Peyer's patch (tissue), 4 donors: ENCODE measurements at regions not wholly inside any gene's neighbourhood (a gene's known extent, or its start where the extent isn't known, plus 50 kb on each side); places are given as distances from the start of the nearest gene placed in this dataset.

Experiments
- DNase-seq, 3 donors: peaks; one replicate each; pipeline ENCODE4 v3.0.0-alpha.2; 2017 to 2019
- H3K27ac ChIP-seq, 4 donors: fragments of 200-600 bp; sonication (generic); one replicate each; pipeline ENCODE4 v1.5.1; 2016 to 2019
- H3K27me3 ChIP-seq, 2 donors: fragments of 200-600 bp; sonication (generic); one replicate each; pipeline ENCODE4 v1.5.1; 2019
- H3K36me3 ChIP-seq, 3 donors: fragments of 200-600 bp; sonication (generic); one replicate each; pipeline ENCODE4 v1.5.1; 2016 to 2019
- H3K4me1 ChIP-seq, 4 donors: fragments of 200-600 bp; sonication (generic); one replicate each; pipeline ENCODE4 v1.5.1; 2016 to 2019
- H3K4me3 ChIP-seq, 4 donors: fragments of 200-600 bp; sonication (generic); 1 replicate in 3 of 4; 2 replicates in 1 of 4; pipeline ENCODE4 v1.5.1; 2016 to 2019; ENCODE audit warnings: mild to moderate bottlenecking in 1 of 4
- H3K9me3 ChIP-seq, 4 donors: fragments of 200-600 bp; sonication (generic); one replicate each; pipeline ENCODE4 v1.5.1; 2016 to 2019; ENCODE audit warnings: mild to moderate bottlenecking in 1 of 4
- POLR2A ChIP-seq, 2 donors: fragments of 450-650 bp; IDR thresholded peaks; one replicate each; pipeline ENCODE4 v1.5.1; 2017; ENCODE audit warnings: antibody characterized with exemption in 2 of 2, mild to moderate bottlenecking in 2 of 2, moderate library complexity in 2 of 2
- TF ChIP-seq, protein P1 (sequence below), 6 experiments: fragments of 450-650 bp in 4 of 6; fragments of 200-600 bp in 2 of 6; sonication (generic) in 1 of 6; IDR thresholded peaks; one replicate each; pipeline ENCODE4 v1.5.1; 2017 to 2019; ENCODE audit warnings: antibody characterized with exemption in 6 of 6, mild to moderate bottlenecking in 3 of 6, moderate library complexity in 1 of 6

DNA sequence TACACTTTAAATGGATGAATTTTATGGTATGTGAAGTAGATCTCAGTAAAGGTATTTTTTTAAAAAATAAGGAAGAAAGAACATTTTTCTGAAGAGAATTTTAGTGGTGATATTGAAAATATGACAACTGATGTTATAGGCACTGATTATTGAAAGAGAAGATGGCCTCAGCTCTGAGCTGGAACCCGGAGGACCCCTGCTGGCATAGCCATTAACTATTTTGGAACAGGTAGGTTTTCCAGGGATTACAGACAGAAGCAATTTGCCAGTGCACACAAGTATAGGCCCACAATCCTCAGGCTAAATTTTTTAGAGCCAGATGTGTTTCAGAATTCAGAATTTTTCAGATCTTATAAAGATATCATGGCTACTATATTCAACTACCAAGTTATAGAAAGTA is 315.9 kb upstream of the GPR149 start:
- Histone ChIP-seq H3K9me3 (no peaks in the 10 kb centered on the region), H3K4me3 (no peak overlapping the region), H3K36me3 (no peaks in the 10 kb centered on the region), H3K27me3 (no peaks in the 10 kb centered on the region), H3K27ac (no peak overlapping the region), H3K4me1 (no peaks in the 10 kb centered on the region)
- DNase-seq = no peak
- TF ChIP-seq POLR2A (IDR thresholded peaks at IDR 0.05) = no peak
- TF ChIP-seq, protein P1, sequence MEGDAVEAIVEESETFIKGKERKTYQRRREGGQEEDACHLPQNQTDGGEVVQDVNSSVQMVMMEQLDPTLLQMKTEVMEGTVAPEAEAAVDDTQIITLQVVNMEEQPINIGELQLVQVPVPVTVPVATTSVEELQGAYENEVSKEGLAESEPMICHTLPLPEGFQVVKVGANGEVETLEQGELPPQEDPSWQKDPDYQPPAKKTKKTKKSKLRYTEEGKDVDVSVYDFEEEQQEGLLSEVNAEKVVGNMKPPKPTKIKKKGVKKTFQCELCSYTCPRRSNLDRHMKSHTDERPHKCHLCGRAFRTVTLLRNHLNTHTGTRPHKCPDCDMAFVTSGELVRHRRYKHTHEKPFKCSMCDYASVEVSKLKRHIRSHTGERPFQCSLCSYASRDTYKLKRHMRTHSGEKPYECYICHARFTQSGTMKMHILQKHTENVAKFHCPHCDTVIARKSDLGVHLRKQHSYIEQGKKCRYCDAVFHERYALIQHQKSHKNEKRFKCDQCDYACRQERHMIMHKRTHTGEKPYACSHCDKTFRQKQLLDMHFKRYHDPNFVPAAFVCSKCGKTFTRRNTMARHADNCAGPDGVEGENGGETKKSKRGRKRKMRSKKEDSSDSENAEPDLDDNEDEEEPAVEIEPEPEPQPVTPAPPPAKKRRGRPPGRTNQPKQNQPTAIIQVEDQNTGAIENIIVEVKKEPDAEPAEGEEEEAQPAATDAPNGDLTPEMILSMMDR (IDR thresholded peaks at IDR 0.05) = no peak

DNA sequence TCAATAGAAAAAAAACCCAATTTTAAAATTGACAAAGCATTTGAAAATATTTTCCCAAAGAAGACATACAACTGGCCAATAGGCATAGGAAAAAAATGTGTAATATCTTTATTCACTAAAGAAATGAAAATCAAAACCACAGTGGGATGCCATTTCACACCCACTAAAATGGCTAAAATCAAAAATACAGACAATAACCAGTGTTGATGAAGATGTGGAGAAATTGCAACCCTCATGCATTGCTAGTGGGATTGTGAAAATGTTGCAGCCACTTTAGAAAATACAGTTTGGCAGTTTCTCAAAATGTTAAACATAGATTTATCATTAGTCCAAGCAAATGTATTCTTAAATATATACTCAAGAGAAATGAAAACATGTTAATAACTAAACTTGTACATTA is 315.1 kb upstream of the GPR149 start:
- TF ChIP-seq, protein P1 (IDR thresholded peaks at IDR 0.05) = no peak
- no peak for TF ChIP-seq POLR2A (IDR thresholded peaks at IDR 0.05)
- Histone ChIP-seq H3K4me1 (no peaks in the 10 kb centered on the region), H3K27me3 (no peaks in the 10 kb centered on the region), H3K27ac (no peak overlapping the region), H3K36me3 (no peaks in the 10 kb centered on the region), H3K9me3 (no peaks in the 10 kb centered on the region), H3K4me3 (no peak overlapping the region)
- DNase-seq = no peak

DNA sequence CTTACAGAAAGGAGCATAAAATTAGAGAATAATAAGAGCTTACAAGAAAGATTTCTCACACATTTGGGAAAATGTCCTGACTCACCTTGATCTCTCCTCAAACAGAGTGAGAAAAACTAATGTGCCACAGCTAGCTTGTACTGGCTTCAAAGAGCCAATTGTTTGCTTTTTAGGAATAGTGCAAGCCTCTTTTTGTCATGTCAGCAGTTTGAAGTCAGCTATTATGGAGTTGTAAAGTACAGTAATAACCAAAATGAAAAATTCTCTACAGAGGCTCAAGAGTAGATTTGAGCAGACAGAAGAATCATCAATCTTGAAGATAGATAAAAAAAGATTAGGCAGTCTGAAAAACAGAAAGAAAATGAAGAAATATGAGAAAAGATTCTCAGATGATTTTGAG is 313.4 kb upstream of the GPR149 start:
- DNase-seq = no peak
- TF ChIP-seq POLR2A (IDR thresholded peaks at IDR 0.05) = no peak
- TF ChIP-seq, protein P1 (IDR thresholded peaks at IDR 0.05) = no peak

DNA sequence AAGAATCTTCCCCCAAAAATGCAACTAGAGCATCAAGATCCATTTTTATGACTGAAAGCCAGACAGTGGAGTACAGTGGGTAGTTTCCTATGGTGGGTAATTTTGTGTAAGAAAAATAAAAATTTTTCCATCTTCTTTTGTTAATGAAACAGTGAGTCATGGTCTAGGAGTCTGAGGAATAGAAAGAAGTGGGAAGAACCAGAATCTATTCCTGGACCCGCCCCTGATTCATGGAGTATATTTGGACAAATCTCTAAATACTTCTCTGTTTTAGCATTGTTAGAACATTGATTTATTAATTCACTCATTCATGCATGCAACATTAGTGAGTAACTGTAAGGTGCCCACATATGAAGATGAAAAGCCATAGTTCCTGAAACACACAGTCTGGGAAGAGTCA is 304.5 kb upstream of the GPR149 start:
- H3K36me3 ChIP-seq = no peaks in the 10 kb centered on the region

More for the DNA sequence above, 313.4 kb upstream of the GPR149 start:
- no peaks in the 10 kb centered on the region for H3K4me1 ChIP-seq
- H3K9me3 ChIP-seq = no peaks in the 10 kb centered on the region
- no peak overlapping the region for H3K27ac ChIP-seq
- H3K36me3 ChIP-seq = no peaks in the 10 kb centered on the region
- no peak overlapping the region for H3K4me3 ChIP-seq
- no peaks in the 10 kb centered on the region for H3K27me3 ChIP-seq

DNA sequence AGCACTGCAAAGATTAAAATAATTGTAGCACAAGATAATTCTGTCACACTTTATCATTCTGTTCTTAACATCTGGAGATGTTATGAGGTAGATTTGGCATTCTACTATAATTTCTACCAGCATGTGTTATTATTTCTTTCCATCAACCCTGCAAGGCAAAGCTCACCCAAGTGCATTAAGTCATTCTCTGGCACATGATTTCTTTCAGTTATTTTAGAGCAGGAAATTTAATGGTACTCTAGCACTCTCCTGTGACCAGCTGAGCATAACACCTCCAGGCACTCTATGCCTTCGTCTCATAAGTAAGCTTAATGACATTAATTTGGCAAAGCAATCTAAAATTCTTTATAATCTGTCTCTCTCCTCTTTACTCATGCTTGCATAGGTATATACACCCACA is 300.2 kb upstream of the GPR149 start:
- H3K4me3 ChIP-seq = no peak overlapping the region
- DNase-seq = no peak
- TF ChIP-seq, protein P1 (IDR thresholded peaks at IDR 0.05) = peak in 1 of 6 experiments; percentile 11
- no peak for TF ChIP-seq POLR2A (IDR thresholded peaks at IDR 0.05)
- no peaks in the 10 kb centered on the region for H3K27me3 ChIP-seq
- no peaks in the 10 kb centered on the region for H3K4me1 ChIP-seq
- no peak overlapping the region for H3K27ac ChIP-seq
- no peaks in the 10 kb centered on the region for H3K9me3 ChIP-seq
- no peaks in the 10 kb centered on the region for H3K36me3 ChIP-seq

More for the DNA sequence above, 304.5 kb upstream of the GPR149 start:
- Histone ChIP-seq H3K27ac (no peak overlapping the region), H3K4me3 (no peak overlapping the region), H3K4me1 (no peaks in the 10 kb centered on the region), H3K27me3 (no peaks in the 10 kb centered on the region), H3K9me3 (no peaks in the 10 kb centered on the region)
- TF ChIP-seq, protein P1 (IDR thresholded peaks at IDR 0.05) = no peak
- no peak for TF ChIP-seq POLR2A (IDR thresholded peaks at IDR 0.05)
- no peak for DNase-seq

DNA sequence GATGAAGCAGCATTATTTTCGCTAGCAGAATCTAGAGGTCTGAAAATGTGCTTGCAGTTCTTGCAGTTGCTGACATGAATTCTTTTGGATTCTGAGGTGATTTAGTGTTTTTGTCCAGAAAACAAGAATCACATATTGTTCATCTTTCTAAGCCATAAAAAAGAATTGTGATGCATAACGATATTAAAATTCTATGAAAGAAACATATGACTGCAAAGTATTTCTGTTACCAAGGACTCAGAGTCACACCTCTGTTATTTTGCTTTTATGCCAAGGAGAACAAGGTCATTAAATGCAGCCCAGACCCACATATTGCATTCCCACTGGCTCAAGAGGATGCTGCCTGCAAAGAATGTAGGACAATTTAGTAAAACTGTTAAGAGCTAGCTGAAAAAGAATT is 299.8 kb upstream of the GPR149 start:
- DNase-seq = no peak
- Histone ChIP-seq H3K27ac (no peak overlapping the region), H3K4me3 (no peak overlapping the region), H3K36me3 (no peaks in the 10 kb centered on the region), H3K4me1 (no peaks in the 10 kb centered on the region), H3K9me3 (no peaks in the 10 kb centered on the region), H3K27me3 (no peaks in the 10 kb centered on the region)
- no peak for TF ChIP-seq POLR2A (IDR thresholded peaks at IDR 0.05)
- TF ChIP-seq, protein P1 (IDR thresholded peaks at IDR 0.05) = no peak
